ENCODE measurements at regions not wholly inside any gene's neighbourhood (a gene's known extent, or its start where the extent isn't known, plus 50 kb on each side); places are given as distances from the start of the nearest gene placed in this dataset.

GRCh38 chr9:14418301-14418940 is 104.5 kb upstream of the NFIB start:
- Histone ChIP-seq H3K9me3 (no peaks in the 10 kb centered on the region), H3K36me3 (ENCODE audit: low read depth) (no peaks in the 10 kb centered on the region), H3K4me3 (no peak overlapping the region), H3K4me1 (ENCODE audit: low read depth) (no peaks in the 10 kb centered on the region)
- intact Hi-C loops (cut with DNase I, micrococcal nuclease), result no loop called here
- ATAC-seq (no peak), DNase-seq (no peak)
- no peak for TF ChIP-seq CTCF (IDR thresholded peaks at IDR 0.05)

- Histone ChIP-seq H3K9me3 (no peaks in the 10 kb centered on the region), H3K4me3 (no peak overlapping the region), H3K4me1 (ENCODE audit: low read depth) (no peaks in the 10 kb centered on the region), H3K36me3 (ENCODE audit: low read depth) (no peaks in the 10 kb centered on the region)
- TF ChIP-seq CTCF (IDR thresholded peaks at IDR 0.05), result no peak
- ATAC-seq, result no peak
- intact Hi-C loops (cut with DNase I, micrococcal nuclease), result no loop called here
- no peak for DNase-seq
Observed at GRCh38 chr9:14417237-14417636, 103.3 kb upstream of the NFIB start.

GRCh38 chr9:14415947-14416346 is 102.0 kb upstream of the NFIB start:
- no peaks in the 10 kb centered on the region for H3K36me3 ChIP-seq (ENCODE audit: low read depth)
- intact Hi-C loops (cut with DNase I, micrococcal nuclease), result no loop called here
- no peak for TF ChIP-seq CTCF (IDR thresholded peaks at IDR 0.05)

GRCh38 chr9:14413812-14414211 is 99.9 kb upstream of the NFIB start:
- H3K4me1 ChIP-seq (ENCODE audit: low read depth), result no peaks in the 10 kb centered on the region
- no peak for TF ChIP-seq CTCF (IDR thresholded peaks at IDR 0.05)
- no peak overlapping the region for H3K4me3 ChIP-seq
- intact Hi-C loops (cut with DNase I, micrococcal nuclease), result no loop called here
- ATAC-seq (no peak), DNase-seq (no peak)
- H3K9me3 ChIP-seq, result no peaks in the 10 kb centered on the region
- no peaks in the 10 kb centered on the region for H3K36me3 ChIP-seq (ENCODE audit: low read depth)

More at GRCh38 chr9:14415947-14416346, 102.0 kb upstream of the NFIB start:
- H3K4me1 ChIP-seq (ENCODE audit: low read depth), result no peaks in the 10 kb centered on the region
- no peak for ATAC-seq
- no peak for DNase-seq
- no peak overlapping the region for H3K4me3 ChIP-seq
- H3K9me3 ChIP-seq, result no peaks in the 10 kb centered on the region

- intact Hi-C loops (cut with DNase I, micrococcal nuclease), result no loop called here
- Histone ChIP-seq H3K4me3 (no peak overlapping the region), H3K4me1 (ENCODE audit: low read depth) (no peaks in the 10 kb centered on the region), H3K9me3 (no peaks in the 10 kb centered on the region), H3K36me3 (ENCODE audit: low read depth) (no peaks in the 10 kb centered on the region)
- DNase-seq (no peak), ATAC-seq (no peak)
- no peak for TF ChIP-seq CTCF (IDR thresholded peaks at IDR 0.05)
Observed at GRCh38 chr9:14412775-14413174, 98.8 kb upstream of the NFIB start.

- no peak for DNase-seq
- no peak for TF ChIP-seq CTCF (IDR thresholded peaks at IDR 0.05)
- ATAC-seq, result no peak
- no peaks in the 10 kb centered on the region for H3K9me3 ChIP-seq
- no peaks in the 10 kb centered on the region for H3K4me1 ChIP-seq (ENCODE audit: low read depth)
- intact Hi-C loops (cut with DNase I, micrococcal nuclease), result no loop called here
- no peaks in the 10 kb centered on the region for H3K36me3 ChIP-seq (ENCODE audit: low read depth)
- H3K4me3 ChIP-seq, result no peak overlapping the region
Observed at GRCh38 chr9:14406463-14406862, 92.5 kb upstream of the NFIB start.

Measured in mucosa of descending colon (tissue), 3 donors.